ENCODE measurements at regions not wholly inside any gene's neighbourhood (a gene's known extent, or its start where the extent isn't known, plus 50 kb on each side); places are given as distances from the start of the nearest gene placed in this dataset.

- TF ChIP-seq POLR2AphosphoS5 (IDR thresholded peaks at IDR 0.05) (no peak), POLR2A (IDR thresholded peaks at IDR 0.05) (no peak), CTCF (IDR thresholded peaks at IDR 0.05 in 8 of 11, conservative IDR thresholded peaks at IDR 0.05 in 3 of 11) (no peak)
- no peak overlapping the region for H3K27ac ChIP-seq
- no peak for DNase-seq
Observed at GRCh38 chr5:38645508-38645907, 89.1 kb upstream of the LIFR start.

GRCh38 chr5:38648703-38649291, 92.4 kb upstream of the LIFR start:
- Histone ChIP-seq H3K4me1 (peaks cover 0 to 12% (median 3%) of the 10 kb centered on the region in 6 donors), H3K27me3 (replicated peaks in 1 of 7) (no peaks in the 10 kb centered on the region), H3K36me3 (no peaks in the 10 kb centered on the region), H3K27ac (no peak overlapping the region), H3K9me3 (peaks cover 0 to 11% (median 3%) of the 10 kb centered on the region in 8 donors), H3K4me3 (no peak overlapping the region)
- no peak for DNase-seq
- TF ChIP-seq POLR2AphosphoS5 (IDR thresholded peaks at IDR 0.05) (no peak), CTCF (IDR thresholded peaks at IDR 0.05 in 8 of 11, conservative IDR thresholded peaks at IDR 0.05 in 3 of 11) (no peak), POLR2A (IDR thresholded peaks at IDR 0.05) (no peak)
- WGBS, 5 donors, result 54 to 68% (median 62%) methylated on average over 3 of the region's 3 CpGs
- intact Hi-C loops (cut with DNase I; ENCODE audit: low total_unique reads), result no loop called here

More at GRCh38 chr5:38645508-38645907, 89.1 kb upstream of the LIFR start:
- Histone ChIP-seq H3K9me3 (peaks cover 0 to 12% (median 3%) of the 10 kb centered on the region in 8 donors), H3K36me3 (no peaks in the 10 kb centered on the region), H3K4me1 (peaks cover 0 to 5% (median 1%) of the 10 kb centered on the region in 6 donors), H3K4me3 (no peak overlapping the region), H3K27me3 (replicated peaks in 1 of 7) (no peaks in the 10 kb centered on the region)
- intact Hi-C loops (cut with DNase I; ENCODE audit: low total_unique reads), result no loop called here

GRCh38 chr5:38650540-38650939, 94.1 kb upstream of the LIFR start:
- Histone ChIP-seq H3K4me1 (peaks cover 0 to 12% (median 3%) of the 10 kb centered on the region in 6 donors), H3K4me3 (peak overlapping the region in 3 of 8 donors; percentile 14 to 41 (median 17)), H3K9me3 (no peaks in the 10 kb centered on the region), H3K36me3 (no peaks in the 10 kb centered on the region), H3K27me3 (replicated peaks in 1 of 7) (peaks cover 0 to 7% (median 0%) of the 10 kb centered on the region in 7 donors), H3K27ac (no peak overlapping the region)
- TF ChIP-seq POLR2A (IDR thresholded peaks at IDR 0.05) (no peak), CTCF (IDR thresholded peaks at IDR 0.05 in 8 of 11, conservative IDR thresholded peaks at IDR 0.05 in 3 of 11) (no peak), POLR2AphosphoS5 (IDR thresholded peaks at IDR 0.05) (no peak)
- intact Hi-C loops (cut with DNase I; ENCODE audit: low total_unique reads), result no loop called here
- no peak for DNase-seq
- WGBS, 5 donors, result 13 to 23% (median 18%) methylated on average over 7 of the region's 7 CpGs

- WGBS, 5 donors, result 21 to 26% (median 24%) methylated on average over 8 of the region's 8 CpGs
- DNase-seq, result no peak
- no peak for TF ChIP-seq POLR2A (IDR thresholded peaks at IDR 0.05)
- no peak for TF ChIP-seq POLR2AphosphoS5 (IDR thresholded peaks at IDR 0.05)
- no peak for TF ChIP-seq CTCF (IDR thresholded peaks at IDR 0.05 in 8 of 11, conservative IDR thresholded peaks at IDR 0.05 in 3 of 11)
- Histone ChIP-seq H3K4me3 (peak overlapping the region in 3 of 8 donors; percentile 14 to 41 (median 17)), H3K9me3 (no peaks in the 10 kb centered on the region), H3K27ac (no peak overlapping the region), H3K27me3 (replicated peaks in 1 of 7) (peaks cover 0 to 11% (median 0%) of the 10 kb centered on the region in 7 donors), H3K4me1 (peaks cover 0 to 12% (median 3%) of the 10 kb centered on the region in 6 donors), H3K36me3 (no peaks in the 10 kb centered on the region)
- intact Hi-C loops (cut with DNase I; ENCODE audit: low total_unique reads), result no loop called here
Observed at GRCh38 chr5:38650946-38651345, 94.5 kb upstream of the LIFR start.

Measured in spleen (tissue), 11 donors.